ENCODE measurements at regions not wholly inside any gene's neighbourhood (a gene's known extent, or its start where the extent isn't known, plus 50 kb on each side); places are given as distances from the start of the nearest gene placed in this dataset.
A peak's percentile ranks its signal among the peaks of the same experiment; 100 is the strongest.
"Not testable (repeated sequence)": the region's sequence is repeated elsewhere in the genome, so short reads cannot be mapped to it uniquely, and the experiment has no call there.

GRCh38 chr6:63514488-63515173 is 57.6 kb upstream of the LOC128125822 start:
- no peak for TF ChIP-seq EP300 (IDR thresholded peaks at IDR 0.05)
- no peak for TF ChIP-seq POLR2A (IDR thresholded peaks at IDR 0.05)
- TF ChIP-seq, protein P1, sequence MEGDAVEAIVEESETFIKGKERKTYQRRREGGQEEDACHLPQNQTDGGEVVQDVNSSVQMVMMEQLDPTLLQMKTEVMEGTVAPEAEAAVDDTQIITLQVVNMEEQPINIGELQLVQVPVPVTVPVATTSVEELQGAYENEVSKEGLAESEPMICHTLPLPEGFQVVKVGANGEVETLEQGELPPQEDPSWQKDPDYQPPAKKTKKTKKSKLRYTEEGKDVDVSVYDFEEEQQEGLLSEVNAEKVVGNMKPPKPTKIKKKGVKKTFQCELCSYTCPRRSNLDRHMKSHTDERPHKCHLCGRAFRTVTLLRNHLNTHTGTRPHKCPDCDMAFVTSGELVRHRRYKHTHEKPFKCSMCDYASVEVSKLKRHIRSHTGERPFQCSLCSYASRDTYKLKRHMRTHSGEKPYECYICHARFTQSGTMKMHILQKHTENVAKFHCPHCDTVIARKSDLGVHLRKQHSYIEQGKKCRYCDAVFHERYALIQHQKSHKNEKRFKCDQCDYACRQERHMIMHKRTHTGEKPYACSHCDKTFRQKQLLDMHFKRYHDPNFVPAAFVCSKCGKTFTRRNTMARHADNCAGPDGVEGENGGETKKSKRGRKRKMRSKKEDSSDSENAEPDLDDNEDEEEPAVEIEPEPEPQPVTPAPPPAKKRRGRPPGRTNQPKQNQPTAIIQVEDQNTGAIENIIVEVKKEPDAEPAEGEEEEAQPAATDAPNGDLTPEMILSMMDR (IDR thresholded peaks at IDR 0.05): no peak
- TF ChIP-seq POLR2AphosphoS5 (IDR thresholded peaks at IDR 0.05): no peak
- Histone ChIP-seq H3K4me3 (no peak overlapping the region), H3K27ac (no peak overlapping the region), H3K36me3 (no peaks in the 10 kb centered on the region), H3K27me3 (no peaks in the 10 kb centered on the region), H3K4me1 (peaks cover 0 to 18% (median 2%) of the 10 kb centered on the region in 4 donors), H3K9me3 (no peaks in the 10 kb centered on the region)
- DNase-seq: no peak
- WGBS, 5 donors: 74 to 82% (median 80%) methylated on average over 4 of the region's 4 CpGs
- intact Hi-C loops (cut with DNase I; ENCODE audit: low total_unique reads): no loop called here

DNA sequence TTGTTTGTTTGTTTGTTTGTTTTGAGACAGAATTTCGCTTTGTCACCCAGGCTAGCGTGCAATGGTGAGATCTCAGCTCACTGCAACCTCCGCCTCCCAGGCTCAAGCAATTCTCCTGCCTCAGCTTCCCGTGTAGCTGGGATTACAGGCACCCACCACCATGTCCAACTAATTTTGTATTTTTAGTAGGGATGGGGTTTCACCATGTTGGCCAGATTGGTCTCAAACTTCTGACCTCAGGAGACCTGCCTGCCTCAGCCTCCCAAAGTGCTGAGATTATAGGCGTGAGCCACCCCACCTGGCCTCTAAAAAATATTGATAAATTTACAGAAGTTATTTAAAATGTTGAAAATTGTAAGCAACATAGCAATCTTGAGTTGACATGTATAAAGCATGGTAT is 57.1 kb upstream of the LOC128125822 start:
- H3K9me3 ChIP-seq; H3K4me3 ChIP-seq; H3K36me3 ChIP-seq; H3K27me3 ChIP-seq; intact Hi-C loops (cut with DNase I; ENCODE audit: low total_unique reads); DNase-seq: not testable (repeated sequence)
- Histone ChIP-seq H3K4me1 (peaks cover 0 to 18% (median 2%) of the 10 kb centered on the region in 4 donors), H3K27ac (peak overlapping the region in 2 of 5 donors; percentile 70 to 72)
- WGBS, 5 donors: 90 to 95% (median 93%) methylated on average over 5 of the region's 5 CpGs

DNA sequence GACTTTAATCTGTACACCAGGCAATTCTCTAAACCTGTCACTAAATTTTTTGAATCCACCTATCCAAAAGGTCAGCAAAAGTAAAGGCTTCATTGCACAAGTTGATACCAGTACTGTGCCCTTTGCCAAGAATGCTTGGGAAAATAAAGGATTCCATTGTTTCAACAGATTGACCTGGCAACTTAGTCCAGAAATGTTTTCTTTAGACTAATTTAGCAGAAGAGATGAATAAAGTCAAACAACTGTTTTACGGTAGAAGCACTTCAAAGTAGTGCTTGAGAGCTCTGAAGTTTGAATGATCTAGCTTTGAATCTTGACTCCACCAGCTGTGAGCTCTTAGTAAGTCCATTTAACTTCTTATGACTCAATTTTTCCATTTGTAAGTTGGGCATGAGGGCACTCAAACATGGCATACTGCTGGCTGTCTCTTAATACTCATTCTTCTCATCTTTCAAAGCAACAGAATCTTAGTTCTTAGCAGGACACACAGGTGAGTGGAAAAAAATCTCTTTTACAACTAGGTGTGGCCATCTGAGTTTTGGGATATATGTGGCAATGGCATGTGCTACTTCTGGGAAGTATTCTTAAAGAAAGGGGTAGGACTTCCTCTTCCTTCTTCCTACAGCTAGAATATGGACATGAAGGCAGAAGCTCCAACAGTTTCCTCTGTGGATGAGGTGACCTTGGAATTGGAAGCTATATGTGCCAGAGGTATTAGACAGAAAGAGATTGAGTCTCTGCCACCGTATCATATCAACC is 55.9 kb upstream of the LOC128125822 start:
- intact Hi-C loops (cut with DNase I; ENCODE audit: low total_unique reads): no loop called here
- Histone ChIP-seq H3K9me3 (no peaks in the 10 kb centered on the region), H3K4me3 (no peak overlapping the region), H3K36me3 (no peaks in the 10 kb centered on the region), H3K4me1 (peaks cover 0 to 18% (median 3%) of the 10 kb centered on the region in 4 donors), H3K27me3 (no peaks in the 10 kb centered on the region), H3K27ac (peak overlapping the region in 3 of 5 donors; percentile 60 to 72 (median 70))
- DNase-seq: no peak
- 44 to 64% (median 57%) methylated on average over 2 of the region's 2 CpGs for WGBS, 5 donors
- TF ChIP-seq POLR2A (IDR thresholded peaks at IDR 0.05) (no peak), POLR2AphosphoS5 (IDR thresholded peaks at IDR 0.05) (peak in 1 of 3 donors; percentile 42)

- Histone ChIP-seq H3K36me3 (no peaks in the 10 kb centered on the region), H3K9me3 (no peaks in the 10 kb centered on the region), H3K4me3 (no peak overlapping the region), H3K27me3 (no peaks in the 10 kb centered on the region), H3K27ac (peak overlapping the region in 1 of 5 donors; percentile 70), H3K4me1 (peaks cover 0 to 18% (median 4%) of the 10 kb centered on the region in 4 donors)
- intact Hi-C loops (cut with DNase I; ENCODE audit: low total_unique reads): no loop called here
- 77 to 92% (median 84%) methylated on average over 1 of the region's 1 CpG for WGBS, 5 donors
- DNase-seq: no peak
- no peak for TF ChIP-seq POLR2A (IDR thresholded peaks at IDR 0.05)
- no peak for TF ChIP-seq EP300 (IDR thresholded peaks at IDR 0.05)
- TF ChIP-seq, protein P1 (IDR thresholded peaks at IDR 0.05): no peak
- TF ChIP-seq POLR2AphosphoS5 (IDR thresholded peaks at IDR 0.05): no peak
These were observed 55.1 kb upstream of the LOC128125822 start for GRCh38 chr6:63517221-63517620.

GRCh38 chr6:63521475-63522210 is 50.6 kb upstream of the LOC128125822 start:
- peaks cover 0 to 10% (median 2%) of the 10 kb centered on the region in 4 donors for H3K4me1 ChIP-seq
- H3K27me3 ChIP-seq: no peaks in the 10 kb centered on the region
- no peak overlapping the region for H3K27ac ChIP-seq
- intact Hi-C loops (cut with DNase I; ENCODE audit: low total_unique reads): no loop called here
- TF ChIP-seq EP300 (IDR thresholded peaks at IDR 0.05): no peak
- TF ChIP-seq POLR2A (IDR thresholded peaks at IDR 0.05): no peak
- no peak for TF ChIP-seq POLR2AphosphoS5 (IDR thresholded peaks at IDR 0.05)
- TF ChIP-seq, protein P1 (IDR thresholded peaks at IDR 0.05): no peak
- H3K36me3 ChIP-seq: no peaks in the 10 kb centered on the region
- no peaks in the 10 kb centered on the region for H3K9me3 ChIP-seq
- H3K4me3 ChIP-seq: no peak overlapping the region
- DNase-seq: no peak

All from stomach (tissue), 8 donors.